Nephron (organoid): ENCODE measurements at regions not wholly inside any gene's neighbourhood (a gene's known extent, or its start where the extent isn't known, plus 50 kb on each side); places are given as distances from the start of the nearest gene placed in this dataset.
"Not testable (repeated sequence)": the region's sequence is repeated elsewhere in the genome, so short reads cannot be mapped to it uniquely, and the experiment has no call there.

Source experiments
- H3K27ac Mint-ChIP-seq, 3 experiments: 2 replicates each; pipeline ENCODE4 v1.8.0; 2020; ENCODE audit warnings: mixed read lengths in 3 of 3, mild to moderate bottlenecking in 2 of 3, moderate library complexity in 1 of 3
- H3K27me3 Mint-ChIP-seq: 2 replicates; pipeline ENCODE4 v1.8.0; 2021; ENCODE audit warnings: low read depth, mild to moderate bottlenecking, moderate library complexity, mixed read lengths
- H3K36me3 Mint-ChIP-seq: 2 replicates; pipeline ENCODE4 v1.8.0; 2020; ENCODE audit warnings: low read depth, mixed read lengths
- H3K4me1 Mint-ChIP-seq: 2 replicates; pipeline ENCODE4 v1.8.0; 2020; ENCODE audit warnings: mixed read lengths
- H3K4me3 Mint-ChIP-seq, 3 experiments: 2 replicates each; pipeline ENCODE4 v1.8.0; 2020; ENCODE audit warnings: mild to moderate bottlenecking in 3 of 3, mixed read lengths in 3 of 3, moderate library complexity in 2 of 3
- H3K9me3 Mint-ChIP-seq: 2 replicates; pipeline ENCODE4 v1.8.0; 2020; ENCODE audit warnings: mixed read lengths
- CTCF ChIP-seq, 3 experiments: fragments of 200-600 bp; sonication (generic); IDR thresholded peaks; one replicate each; pipeline ENCODE4 v1.5.0; 2021; ENCODE audit warnings: antibody characterized with exemption in 3 of 3; ENCODE audit not compliant: unreplicated experiment in 3 of 3

GRCh38 chr12:127494961-127495915, 771.7 kb upstream of the TMEM132C start:
- no peak overlapping the region for H3K4me3 Mint-ChIP-seq
- peaks cover 3% of the 10 kb centered on the region for H3K27me3 Mint-ChIP-seq
- no peaks in the 10 kb centered on the region for H3K36me3 Mint-ChIP-seq
- no peaks in the 10 kb centered on the region for H3K4me1 Mint-ChIP-seq
- TF ChIP-seq CTCF (IDR thresholded peaks at IDR 0.05; ENCODE audit: unreplicated experiment in 3 of 3) = no peak
- H3K27ac Mint-ChIP-seq = no peak overlapping the region
- H3K9me3 Mint-ChIP-seq = no peaks in the 10 kb centered on the region

- Mint-ChIP-seq H3K27ac (no peak overlapping the region), H3K4me3 (no peak overlapping the region), H3K9me3 (no peaks in the 10 kb centered on the region), H3K36me3 (no peaks in the 10 kb centered on the region), H3K4me1 (no peaks in the 10 kb centered on the region), H3K27me3 (peaks cover 3% of the 10 kb centered on the region)
- TF ChIP-seq CTCF (IDR thresholded peaks at IDR 0.05; ENCODE audit: unreplicated experiment in 3 of 3) = no peak
These were observed 770.7 kb upstream of the TMEM132C start for GRCh38 chr12:127496255-127496654.

GRCh38 chr12:127500512-127501035, 766.4 kb upstream of the TMEM132C start:
- H3K4me1 Mint-ChIP-seq = no peaks in the 10 kb centered on the region
- H3K4me3 Mint-ChIP-seq = no peak overlapping the region
- no peaks in the 10 kb centered on the region for H3K36me3 Mint-ChIP-seq
- no peak overlapping the region for H3K27ac Mint-ChIP-seq
- no peak for TF ChIP-seq CTCF (IDR thresholded peaks at IDR 0.05; ENCODE audit: unreplicated experiment in 3 of 3)
- H3K27me3 Mint-ChIP-seq = peaks cover 3% of the 10 kb centered on the region
- no peaks in the 10 kb centered on the region for H3K9me3 Mint-ChIP-seq

GRCh38 chr12:127501916-127502315, 765.1 kb upstream of the TMEM132C start:
- Mint-ChIP-seq H3K36me3 (no peaks in the 10 kb centered on the region), H3K27ac (no peak overlapping the region), H3K27me3 (no peaks in the 10 kb centered on the region), H3K9me3 (no peaks in the 10 kb centered on the region), H3K4me1 (no peaks in the 10 kb centered on the region), H3K4me3 (no peak overlapping the region)
- no peak for TF ChIP-seq CTCF (IDR thresholded peaks at IDR 0.05; ENCODE audit: unreplicated experiment in 3 of 3)

GRCh38 chr12:127503246-127503645, 763.7 kb upstream of the TMEM132C start:
- Mint-ChIP-seq H3K27me3 (no peaks in the 10 kb centered on the region), H3K36me3 (no peaks in the 10 kb centered on the region), H3K4me1 (no peaks in the 10 kb centered on the region), H3K27ac (no peak overlapping the region), H3K9me3 (no peaks in the 10 kb centered on the region), H3K4me3 (no peak overlapping the region)
- no peak for TF ChIP-seq CTCF (IDR thresholded peaks at IDR 0.05; ENCODE audit: unreplicated experiment in 3 of 3)

- H3K27ac Mint-ChIP-seq = not testable (repeated sequence)
These were observed 763.0 kb upstream of the TMEM132C start for GRCh38 chr12:127503996-127504395.

More at GRCh38 chr12:127503996-127504395, 763.0 kb upstream of the TMEM132C start:
- H3K4me1 Mint-ChIP-seq, H3K36me3 Mint-ChIP-seq, H3K27me3 Mint-ChIP-seq, H3K9me3 Mint-ChIP-seq, H3K4me3 Mint-ChIP-seq: not testable (repeated sequence)
